Mesenchymal stem cell (in vitro differentiated cells and primary cell): ENCODE measurements at regions not wholly inside any gene's neighbourhood (a gene's known extent, or its start where the extent isn't known, plus 50 kb on each side); places are given as distances from the start of the nearest gene placed in this dataset.

Experiments used
- DNase-seq: peaks from one replicate; pipeline ENCODE4 v3.0.0-alpha.2; 2013
- H2AFZ ChIP-seq: one replicate; pipeline ENCODE4 v1.6.1; 2013; ENCODE audit warnings: low read depth, mild to moderate bottlenecking, control low read depth, inconsistent platforms, low read length, moderate library complexity
- H2AK5ac ChIP-seq: 2 replicates; pipeline ENCODE4 v1.6.1; 2013; ENCODE audit warnings: low read length, moderate library complexity, mild to moderate bottlenecking, inconsistent platforms; ENCODE audit not compliant: severe bottlenecking
- H2BK120ac ChIP-seq: one replicate; pipeline ENCODE4 v1.6.1; 2013; ENCODE audit warnings: low read depth, mild to moderate bottlenecking, inconsistent platforms, low read length, moderate library complexity
- H2BK12ac ChIP-seq, 2 experiments: one replicate each; pipeline ENCODE4 v1.6.1; 2013; ENCODE audit warnings: inconsistent platforms in 2 of 2, low read length in 2 of 2, mild to moderate bottlenecking in 2 of 2, moderate library complexity in 2 of 2, control low read depth in 1 of 2
- H2BK15ac ChIP-seq: one replicate; pipeline ENCODE4 v1.6.1; 2013; ENCODE audit warnings: mild to moderate bottlenecking, low read depth, inconsistent platforms; ENCODE audit not compliant: poor library complexity, severe bottlenecking
- H2BK5ac ChIP-seq: 2 replicates; pipeline ENCODE4 v1.6.1; 2013; ENCODE audit warnings: low read depth, mild to moderate bottlenecking, low read length, control low read depth, inconsistent platforms; ENCODE audit not compliant: poor library complexity, severe bottlenecking
- H3K14ac ChIP-seq, 2 experiments: one replicate each; pipeline ENCODE4 v1.6.1; 2013; ENCODE audit warnings: inconsistent platforms in 2 of 2, low read length in 2 of 2, control low read depth in 1 of 2, mild to moderate bottlenecking in 1 of 2, moderate library complexity in 1 of 2
- H3K18ac ChIP-seq, 2 experiments: one replicate each; pipeline ENCODE4 v1.6.1; 2013; ENCODE audit warnings: inconsistent platforms in 2 of 2, low read length in 2 of 2, control low read depth in 1 of 2, low read depth in 1 of 2, mild to moderate bottlenecking in 1 of 2
- H3K23ac ChIP-seq, 2 experiments: one replicate each; pipeline ENCODE4 v1.6.1; 2013; ENCODE audit warnings: inconsistent platforms in 2 of 2, low read length in 2 of 2, mild to moderate bottlenecking in 2 of 2, moderate library complexity in 2 of 2, control low read depth in 1 of 2
- H3K27ac ChIP-seq: 2 replicates; pipeline ENCODE4 v1.5.1; 2013; ENCODE audit warnings: mild to moderate bottlenecking, moderate library complexity, low read length, control low read depth, inconsistent platforms; ENCODE audit not compliant: poor library complexity, severe bottlenecking
- H3K27me3 ChIP-seq, 2 experiments: 2 replicates each; pipeline versions ENCODE4 v1.6.1 to v1.7.0; 2013; ENCODE audit warnings: low read length in 2 of 2, mild to moderate bottlenecking in 2 of 2, moderate library complexity in 2 of 2, control low read depth in 1 of 2, inconsistent platforms in 1 of 2; ENCODE audit not compliant: control insufficient read depth in 1 of 2, insufficient read depth in 1 of 2
- H3K36me3 ChIP-seq, 2 experiments: 2 replicates each; pipeline versions ENCODE4 v1.6.1 to v1.7.0; 2013; ENCODE audit warnings: low read length in 2 of 2, control low read depth in 1 of 2, inconsistent platforms in 1 of 2, low read depth in 1 of 2, mild to moderate bottlenecking in 1 of 2; ENCODE audit not compliant: insufficient read depth in 2 of 2, control insufficient read depth in 1 of 2
- H3K4ac ChIP-seq, 2 experiments: one replicate each; pipeline ENCODE4 v1.6.1; 2013; ENCODE audit warnings: inconsistent platforms in 2 of 2, low read length in 2 of 2, mild to moderate bottlenecking in 2 of 2, moderate library complexity in 2 of 2, control low read depth in 1 of 2, low read depth in 1 of 2
- H3K4me1 ChIP-seq: 2 replicates; pipeline ENCODE4 v1.6.1; 2013; ENCODE audit warnings: low read depth, low read length, control low read depth; ENCODE audit not compliant: control insufficient read depth, insufficient read depth
- H3K4me2 ChIP-seq: 2 replicates; pipeline ENCODE4 v1.6.1; 2013; ENCODE audit warnings: low read length, mild to moderate bottlenecking, inconsistent platforms; ENCODE audit not compliant: poor library complexity, severe bottlenecking
- H3K4me3 ChIP-seq, 2 experiments: 2 replicates each; pipeline versions ENCODE4 v1.5.1 to v1.7.0; 2013; ENCODE audit warnings: low read length in 2 of 2, mild to moderate bottlenecking in 2 of 2, control low read depth in 1 of 2, low read depth in 1 of 2; ENCODE audit not compliant: insufficient read depth in 1 of 2
- H3K79me1 ChIP-seq: replicated peaks from 2 replicates; pipeline ENCODE4 v1.6.1; 2013; ENCODE audit warnings: mild to moderate bottlenecking, control low read depth, low read length, inconsistent platforms; ENCODE audit not compliant: poor library complexity, severe bottlenecking
- H3K9ac ChIP-seq: 2 replicates; pipeline ENCODE4 v1.7.0; 2013; ENCODE audit warnings: mild to moderate bottlenecking, low read length, moderate library complexity
- H3K9me3 ChIP-seq: 2 replicates; pipeline ENCODE4 v1.7.0; 2013; ENCODE audit warnings: mild to moderate bottlenecking, low read length; ENCODE audit not compliant: control insufficient read depth
- H4K8ac ChIP-seq: one replicate; pipeline ENCODE4 v1.6.1; 2013; ENCODE audit warnings: inconsistent platforms, mild to moderate bottlenecking, low read length, moderate library complexity
- H4K91ac ChIP-seq: one replicate; pipeline ENCODE4 v1.6.1; 2013; ENCODE audit warnings: mild to moderate bottlenecking, low read length, inconsistent platforms
- WGBS: methylation state at CpG from one replicate; pipeline ENCODE4 v1.1.7; 2013; ENCODE audit warnings: mixed read lengths; 5-methylcytosine and 5-hydroxymethylcytosine counted together

DNA sequence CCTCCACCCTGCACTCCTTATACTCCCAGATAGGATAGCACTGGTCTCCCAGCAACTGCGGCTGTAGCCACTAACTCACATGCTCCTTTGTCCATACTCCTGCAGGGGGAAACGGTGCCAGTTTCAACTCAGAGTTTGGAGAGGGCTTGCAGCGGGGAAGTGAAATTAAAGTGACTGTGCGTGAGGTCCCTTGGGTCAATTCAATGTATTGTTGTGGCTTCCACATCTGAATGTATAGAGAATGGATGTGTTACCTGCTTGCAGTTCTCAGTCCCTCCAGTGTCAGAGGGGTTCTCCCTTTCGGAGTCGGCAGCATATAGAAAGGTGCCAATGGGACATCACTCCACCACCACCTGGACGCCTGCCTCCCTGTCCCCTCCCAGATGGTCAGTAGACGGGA is 93.6 kb upstream of the CNKSR3 start:
- Histone ChIP-seq H3K27ac (no peak overlapping the region), H3K23ac (no peak overlapping the region), H2BK15ac (no peak overlapping the region), H3K4me3 (no peak overlapping the region), H2AFZ (no peak overlapping the region), H3K27me3 (no peaks in the 10 kb centered on the region), H4K8ac (no peak overlapping the region), H2BK120ac (no peak overlapping the region), H2AK5ac (no peak overlapping the region), H3K4me2 (no peak overlapping the region), H3K36me3 (no peaks in the 10 kb centered on the region), H3K18ac (no peak overlapping the region), H2BK5ac (no peak overlapping the region), H3K4me1 (peaks cover 1% of the 10 kb centered on the region), H3K9me3 (no peaks in the 10 kb centered on the region), H3K14ac (no peak overlapping the region), H2BK12ac (no peak overlapping the region), H3K9ac (no peak overlapping the region), H4K91ac (no peak overlapping the region), H3K79me1 (no peaks in the 10 kb centered on the region), H3K4ac (no peak overlapping the region)
- 96% methylated on average over 8 of the region's 8 CpGs for WGBS
- no peak for DNase-seq

DNA sequence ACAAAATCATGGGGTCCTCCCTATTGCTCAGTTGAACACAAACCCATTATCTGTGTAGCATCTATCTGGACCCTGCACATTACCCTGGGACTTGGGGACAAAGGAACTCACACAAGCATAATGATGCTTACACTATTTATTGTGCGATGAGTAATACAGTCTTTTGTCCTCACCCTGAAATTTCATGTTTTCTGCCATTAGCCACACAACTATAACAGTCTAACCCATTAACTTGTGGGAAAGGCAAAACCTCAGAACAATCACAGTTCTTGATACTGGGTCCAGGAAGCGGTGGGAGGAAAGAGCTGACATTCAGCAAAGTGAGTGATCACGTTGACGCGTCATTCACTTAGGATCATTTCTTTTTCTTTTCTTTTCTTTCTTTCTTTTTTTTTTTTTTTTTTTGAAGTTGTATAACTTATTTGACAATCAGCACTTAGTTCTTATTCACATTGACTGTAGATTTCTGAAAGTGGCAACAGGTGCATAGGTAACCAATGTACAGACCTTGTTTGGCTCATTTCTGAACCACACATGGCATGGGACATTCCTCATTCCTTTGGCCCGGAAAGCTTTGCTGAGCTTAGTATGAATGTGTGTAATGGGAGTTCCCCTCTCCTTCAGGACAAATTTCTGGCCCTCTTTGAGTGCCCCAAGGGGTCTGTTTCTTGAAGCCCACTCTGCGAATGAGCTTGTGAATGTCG is 94.8 kb upstream of the CNKSR3 start:
- Histone ChIP-seq H3K4me2 (no peak overlapping the region), H2BK12ac (no peak overlapping the region), H3K27me3 (no peaks in the 10 kb centered on the region), H3K27ac (no peak overlapping the region), H3K14ac (no peak overlapping the region), H3K23ac (no peak overlapping the region), H3K4me3 (no peak overlapping the region), H3K4ac (no peak overlapping the region), H2AFZ (no peak overlapping the region), H3K79me1 (no peaks in the 10 kb centered on the region), H3K4me1 (peaks cover 1% of the 10 kb centered on the region), H2AK5ac (no peak overlapping the region), H3K9me3 (no peaks in the 10 kb centered on the region), H2BK15ac (no peak overlapping the region), H3K36me3 (no peaks in the 10 kb centered on the region), H2BK120ac (no peak overlapping the region), H4K91ac (no peak overlapping the region), H3K18ac (no peak overlapping the region), H3K9ac (no peak overlapping the region), H2BK5ac (no peak overlapping the region), H4K8ac (no peak overlapping the region)
- DNase-seq: no peak
- 100% methylated on average over 5 of the region's 8 CpGs for WGBS

DNA sequence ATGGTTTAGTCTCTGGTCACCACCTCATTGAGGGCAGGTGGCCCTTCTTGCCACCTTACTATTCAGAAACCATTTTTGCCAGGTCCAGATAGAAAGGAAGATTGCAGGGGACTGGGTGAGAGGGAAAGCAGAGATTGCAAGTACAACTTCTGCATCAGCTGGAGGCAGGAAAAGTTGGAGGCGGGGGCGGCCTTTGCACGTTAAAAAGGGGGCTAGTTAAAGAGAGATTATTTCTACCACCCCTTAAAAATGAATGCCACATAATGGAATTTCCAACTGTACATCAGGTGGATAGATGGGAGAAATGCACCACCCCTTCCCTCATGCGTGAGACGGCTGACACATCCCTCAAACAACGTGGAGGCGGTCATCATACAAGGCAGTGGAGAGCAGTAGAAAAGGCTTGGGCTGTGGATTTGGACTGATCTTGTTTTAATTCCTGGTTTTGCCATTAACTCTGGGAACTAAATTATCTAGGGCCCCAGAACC is 95.4 kb upstream of the CNKSR3 start:
- no peak overlapping the region for H2BK12ac ChIP-seq
- no peak overlapping the region for H3K23ac ChIP-seq
- no peaks in the 10 kb centered on the region for H3K27me3 ChIP-seq
- H2BK5ac ChIP-seq: no peak overlapping the region
- no peak overlapping the region for H3K27ac ChIP-seq
- no peaks in the 10 kb centered on the region for H3K79me1 ChIP-seq
- H3K36me3 ChIP-seq: no peaks in the 10 kb centered on the region
- H3K4me2 ChIP-seq: no peak overlapping the region
- no peaks in the 10 kb centered on the region for H3K9me3 ChIP-seq
- no peak overlapping the region for H4K8ac ChIP-seq
- DNase-seq: no peak
- H3K4ac ChIP-seq: no peak overlapping the region
- H2BK120ac ChIP-seq: no peak overlapping the region
- WGBS: 81% methylated on average over 3 of the region's 7 CpGs
- no peak overlapping the region for H3K14ac ChIP-seq
- no peak overlapping the region for H3K4me3 ChIP-seq
- H3K9ac ChIP-seq: no peak overlapping the region
- no peak overlapping the region for H2AK5ac ChIP-seq
- H3K18ac ChIP-seq: no peak overlapping the region
- H3K4me1 ChIP-seq: peaks cover 1% of the 10 kb centered on the region
- H2AFZ ChIP-seq: no peak overlapping the region
- no peak overlapping the region for H4K91ac ChIP-seq
- H2BK15ac ChIP-seq: no peak overlapping the region

DNA sequence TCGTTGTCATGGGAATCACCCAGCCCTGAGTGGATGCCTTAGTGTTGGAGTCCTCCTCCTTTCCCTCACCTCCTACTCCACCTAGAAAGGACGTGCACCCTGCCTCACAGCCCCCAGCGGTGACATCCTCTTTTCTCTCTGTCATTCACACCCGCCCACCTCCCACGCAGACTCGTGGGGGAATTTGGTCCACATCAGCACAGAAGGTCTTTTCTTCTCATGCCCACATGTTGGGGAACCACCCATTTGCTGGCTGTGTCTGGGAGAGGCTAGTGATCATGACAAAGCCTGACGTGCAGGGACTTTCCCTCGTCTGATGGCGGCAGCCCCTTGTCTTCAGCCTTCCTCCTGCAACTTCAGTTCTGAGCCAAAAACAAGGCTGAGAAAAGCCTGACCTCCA is 96.0 kb upstream of the CNKSR3 start:
- Histone ChIP-seq H2AK5ac (no peak overlapping the region), H3K36me3 (no peaks in the 10 kb centered on the region), H4K91ac (no peak overlapping the region), H3K27me3 (no peaks in the 10 kb centered on the region), H4K8ac (no peak overlapping the region), H3K27ac (no peak overlapping the region), H3K4me1 (peaks cover 1% of the 10 kb centered on the region), H3K4me3 (no peak overlapping the region), H3K9me3 (no peaks in the 10 kb centered on the region), H3K9ac (no peak overlapping the region), H2BK5ac (no peak overlapping the region), H3K18ac (no peak overlapping the region), H2AFZ (no peak overlapping the region), H3K4ac (no peak overlapping the region), H2BK15ac (no peak overlapping the region), H3K14ac (no peak overlapping the region), H3K4me2 (no peak overlapping the region), H3K79me1 (no peaks in the 10 kb centered on the region), H2BK120ac (no peak overlapping the region), H2BK12ac (no peak overlapping the region), H3K23ac (no peak overlapping the region)
- WGBS: 87% methylated on average over 9 of the region's 9 CpGs
- no peak for DNase-seq
